ENCODE measurements at regions not wholly inside any gene's neighbourhood (a gene's known extent, or its start where the extent isn't known, plus 50 kb on each side); places are given as distances from the start of the nearest gene placed in this dataset.

GRCh38 chr9:81214975-81215374 is 474.4 kb downstream of the TLE1 start:
- no peak for DNase-seq (ENCODE audit: extremely low read depth in 1 of 2, low read depth in 1 of 2)

DNA sequence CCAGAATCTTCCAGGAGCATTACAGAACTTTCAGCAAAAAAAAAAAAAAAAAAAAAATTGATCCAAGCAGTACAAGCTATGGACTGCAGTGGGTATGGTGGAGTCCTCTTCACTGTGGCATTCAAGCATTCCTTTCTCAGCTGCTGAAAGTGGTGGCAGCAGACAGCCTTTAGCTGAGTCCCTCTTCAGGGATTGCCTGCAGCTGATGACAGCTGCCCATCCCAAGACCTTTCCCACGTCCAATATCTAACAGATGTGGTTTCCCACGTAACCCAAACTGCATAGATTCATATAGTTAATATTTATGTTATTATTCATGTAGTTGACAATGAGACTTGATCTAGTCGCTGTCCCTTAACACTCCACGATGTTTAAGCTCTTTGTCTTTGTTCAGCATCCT is 475.9 kb downstream of the TLE1 start:
- no peak for DNase-seq (ENCODE audit: extremely low read depth in 1 of 2, low read depth in 1 of 2)

GRCh38 chr9:81211741-81212140 is 477.6 kb downstream of the TLE1 start:
- DNase-seq (ENCODE audit: extremely low read depth in 1 of 2, low read depth in 1 of 2) = no peak

GRCh38 chr9:81207651-81208050 is 481.7 kb downstream of the TLE1 start:
- DNase-seq (ENCODE audit: extremely low read depth in 1 of 2, low read depth in 1 of 2) = no peak

- no peak for DNase-seq (ENCODE audit: extremely low read depth in 1 of 2, low read depth in 1 of 2)
Measured at GRCh38 chr9:81202292-81202691, 487.1 kb downstream of the TLE1 start.

GRCh38 chr9:81195206-81195605 is 494.1 kb downstream of the TLE1 start:
- no peak for DNase-seq (ENCODE audit: extremely low read depth in 1 of 2, low read depth in 1 of 2)

DNA sequence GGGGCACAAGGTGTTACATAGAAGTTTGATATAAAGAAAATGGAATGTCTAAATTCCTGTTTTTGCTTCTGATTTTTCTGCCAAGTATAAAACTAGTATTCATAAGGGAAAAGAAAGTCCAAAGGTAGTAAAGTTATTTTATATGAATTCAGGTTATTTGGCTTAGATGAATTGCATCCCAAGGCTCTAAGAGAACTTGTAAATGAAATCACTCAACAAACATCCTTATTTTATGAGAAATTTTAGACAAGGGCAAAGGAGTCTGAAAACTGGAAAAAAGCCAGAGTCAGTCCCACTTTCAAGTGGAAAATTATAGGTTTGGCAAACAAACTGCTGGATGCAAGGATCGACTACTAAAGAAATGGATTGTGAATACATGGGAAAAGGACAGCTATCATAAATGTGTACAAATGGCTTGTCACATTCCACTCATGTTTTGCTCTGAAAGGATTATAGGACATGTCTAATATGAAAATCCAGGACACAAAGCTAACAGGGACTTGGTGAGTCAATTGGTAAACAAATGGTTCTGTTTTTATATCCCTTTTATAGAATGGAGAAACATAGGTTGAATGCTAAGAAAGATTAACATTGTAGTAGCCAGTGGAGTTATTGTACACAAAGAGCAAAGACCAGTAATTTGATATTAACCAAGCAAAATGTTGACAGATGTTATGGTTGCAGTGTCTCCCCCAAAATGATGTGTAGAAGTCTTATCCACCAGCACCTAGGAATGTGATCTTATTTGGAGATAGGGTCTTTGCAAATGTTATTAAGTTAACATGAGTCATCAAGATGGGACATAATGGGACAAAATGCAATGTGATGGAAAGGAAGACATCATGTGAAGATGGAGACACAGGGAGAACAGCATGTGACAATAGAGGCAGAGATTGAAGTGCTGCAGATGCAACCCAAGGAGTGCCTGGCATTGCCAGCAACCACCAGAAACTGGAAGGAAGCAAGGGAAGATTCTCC is 495.7 kb downstream of the TLE1 start:
- DNase-seq (ENCODE audit: extremely low read depth in 1 of 2, low read depth in 1 of 2) = no peak

DNA sequence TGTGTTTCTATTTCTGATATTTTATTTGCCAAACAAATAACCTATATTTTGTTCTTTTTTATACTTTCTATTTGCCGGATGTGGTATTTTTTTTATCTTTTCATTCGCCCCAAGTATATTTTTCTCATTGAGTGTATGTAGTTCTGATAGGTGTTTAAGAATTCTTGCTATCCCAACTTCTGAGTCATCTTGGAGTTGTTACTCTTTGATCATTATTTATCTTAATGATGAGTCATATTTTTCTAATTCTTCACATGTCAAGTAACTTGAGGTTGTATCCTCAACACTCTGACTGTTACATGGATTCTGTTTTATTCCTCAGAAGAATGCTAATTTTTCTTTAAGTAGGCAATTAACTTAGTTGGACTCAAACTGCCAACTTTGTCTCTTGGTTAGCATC is 498.1 kb downstream of the TLE1 start:
- no peak for DNase-seq (ENCODE audit: extremely low read depth in 1 of 2, low read depth in 1 of 2)

DNA sequence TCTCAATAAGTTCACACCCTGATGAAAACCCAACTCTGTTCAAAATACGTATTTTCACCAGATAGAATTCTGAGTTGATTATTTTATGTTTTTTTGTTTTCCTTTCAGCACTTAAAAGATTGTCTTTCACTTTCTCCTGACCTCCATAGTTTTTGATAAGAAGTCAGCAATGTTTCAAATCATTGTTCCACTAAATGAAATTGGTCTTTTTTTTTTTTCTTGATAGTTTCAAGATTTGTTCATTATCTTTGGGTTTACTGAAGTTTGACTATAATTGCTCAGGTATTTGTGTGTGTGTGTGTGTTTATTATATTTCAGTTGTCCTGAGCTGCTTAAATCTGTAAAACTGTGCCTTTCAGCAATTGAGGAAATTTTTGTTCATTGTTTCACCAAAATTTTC is 498.7 kb downstream of the TLE1 start:
- DNase-seq (ENCODE audit: extremely low read depth in 1 of 2, low read depth in 1 of 2) = no peak

- DNase-seq (ENCODE audit: extremely low read depth in 1 of 2, low read depth in 1 of 2) = no peak
Measured at GRCh38 chr9:81183761-81184160, 505.6 kb downstream of the TLE1 start.

DNA sequence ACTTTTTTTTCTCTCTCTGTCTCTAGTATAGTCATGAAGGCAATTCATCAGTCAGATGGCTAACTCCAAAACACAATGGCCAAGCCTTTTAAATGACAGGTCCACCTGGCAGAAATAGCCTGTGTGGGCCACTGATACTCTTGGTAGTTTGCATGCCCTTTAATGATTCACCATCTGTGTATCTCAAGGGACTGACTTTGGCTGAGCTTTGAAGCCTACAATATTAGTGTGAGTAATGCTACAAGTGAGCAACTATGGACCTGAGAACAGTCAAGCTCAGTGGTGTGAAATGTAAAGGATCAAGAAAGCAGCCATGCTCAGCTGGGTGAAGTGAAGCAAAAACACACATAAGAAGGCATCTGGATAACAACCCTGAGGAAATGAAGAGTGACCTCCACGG is 506.9 kb downstream of the TLE1 start:
- DNase-seq (ENCODE audit: extremely low read depth in 1 of 2, low read depth in 1 of 2) = no peak

GRCh38 chr9:81174023-81174422 is 515.3 kb downstream of the TLE1 start:
- no peak for DNase-seq (ENCODE audit: extremely low read depth in 1 of 2, low read depth in 1 of 2)

DNA sequence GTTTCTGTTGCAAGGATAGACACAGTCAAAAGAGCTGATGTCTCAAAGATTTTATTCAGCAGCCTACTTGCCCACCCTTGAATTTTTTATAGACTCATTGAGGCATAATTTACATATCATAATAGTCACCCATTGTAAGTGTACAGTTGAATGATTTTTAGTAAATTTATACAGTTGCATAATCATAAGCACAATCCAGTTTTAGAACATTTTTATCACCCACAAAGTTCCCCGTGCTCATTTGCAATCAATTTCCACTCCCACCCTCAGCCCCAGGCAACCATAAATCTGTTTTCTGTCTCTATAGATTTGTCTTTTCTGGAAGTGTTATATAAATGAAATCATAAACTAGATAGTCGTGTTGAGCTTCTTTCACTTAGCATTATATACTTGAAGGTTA is 517.7 kb downstream of the TLE1 start:
- DNase-seq (ENCODE audit: extremely low read depth in 1 of 2, low read depth in 1 of 2) = no peak

DNA sequence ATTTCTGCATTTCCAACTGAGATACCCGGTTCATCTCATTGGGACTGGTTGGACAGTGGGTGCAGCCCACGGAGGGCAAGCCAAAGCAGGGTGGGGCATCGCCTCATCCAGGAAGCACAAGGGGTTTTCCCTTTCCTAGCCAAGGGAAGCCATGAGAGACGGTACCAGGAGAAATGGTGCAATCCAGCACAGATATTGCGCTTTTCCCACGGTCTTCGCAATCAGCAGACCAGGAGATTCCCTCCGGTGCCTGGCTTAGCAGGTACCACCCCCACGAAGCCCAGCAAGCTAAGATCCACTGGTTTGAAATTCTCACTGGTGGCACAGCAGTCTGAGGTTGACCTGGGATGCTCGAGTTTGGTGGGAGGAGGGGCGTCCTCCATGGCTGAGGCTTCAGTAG is 527.0 kb downstream of the TLE1 start:
- DNase-seq (ENCODE audit: extremely low read depth in 1 of 2, low read depth in 1 of 2) = no peak

GRCh38 chr9:81156381-81156780 is 533.0 kb downstream of the TLE1 start:
- no peak for DNase-seq (ENCODE audit: extremely low read depth in 1 of 2, low read depth in 1 of 2)

GRCh38 chr9:81150016-81150625 is 539.2 kb downstream of the TLE1 start:
- no peak for DNase-seq (ENCODE audit: extremely low read depth in 1 of 2, low read depth in 1 of 2)

DNA sequence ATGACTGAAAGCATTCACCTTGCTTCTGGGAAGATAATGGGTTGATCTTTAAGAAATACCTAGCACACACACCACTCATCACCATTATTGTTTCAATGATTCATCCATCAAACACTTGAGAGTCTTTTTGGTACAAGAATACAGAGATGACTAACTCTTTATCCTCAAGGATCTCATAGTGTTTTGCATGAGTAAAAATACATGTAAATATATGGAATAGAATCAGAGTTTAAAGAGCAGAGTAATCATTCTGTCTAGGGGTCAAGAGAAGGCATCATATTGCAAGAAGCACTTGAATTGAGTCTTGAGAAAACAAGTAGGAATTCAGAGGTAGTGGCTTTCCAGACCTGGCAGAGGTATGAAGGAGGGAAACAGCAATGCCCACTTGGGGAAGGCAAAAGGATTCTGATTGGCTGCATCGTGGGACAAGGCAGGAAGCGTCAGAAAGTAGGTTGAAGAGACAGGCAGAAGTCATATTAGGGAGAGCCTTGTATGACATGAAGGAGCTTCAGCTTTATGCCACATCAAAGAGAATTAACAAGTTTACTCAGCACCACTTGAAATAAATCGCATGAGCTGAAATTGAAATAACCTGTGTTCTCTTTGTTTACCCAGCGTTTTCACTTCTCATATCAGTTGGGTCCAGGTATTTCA is 542.5 kb downstream of the TLE1 start:
- no peak for DNase-seq (ENCODE audit: extremely low read depth in 1 of 2, low read depth in 1 of 2)

- DNase-seq (ENCODE audit: extremely low read depth in 1 of 2, low read depth in 1 of 2) = no peak
Measured at GRCh38 chr9:81146241-81146640, 543.1 kb downstream of the TLE1 start.

DNA sequence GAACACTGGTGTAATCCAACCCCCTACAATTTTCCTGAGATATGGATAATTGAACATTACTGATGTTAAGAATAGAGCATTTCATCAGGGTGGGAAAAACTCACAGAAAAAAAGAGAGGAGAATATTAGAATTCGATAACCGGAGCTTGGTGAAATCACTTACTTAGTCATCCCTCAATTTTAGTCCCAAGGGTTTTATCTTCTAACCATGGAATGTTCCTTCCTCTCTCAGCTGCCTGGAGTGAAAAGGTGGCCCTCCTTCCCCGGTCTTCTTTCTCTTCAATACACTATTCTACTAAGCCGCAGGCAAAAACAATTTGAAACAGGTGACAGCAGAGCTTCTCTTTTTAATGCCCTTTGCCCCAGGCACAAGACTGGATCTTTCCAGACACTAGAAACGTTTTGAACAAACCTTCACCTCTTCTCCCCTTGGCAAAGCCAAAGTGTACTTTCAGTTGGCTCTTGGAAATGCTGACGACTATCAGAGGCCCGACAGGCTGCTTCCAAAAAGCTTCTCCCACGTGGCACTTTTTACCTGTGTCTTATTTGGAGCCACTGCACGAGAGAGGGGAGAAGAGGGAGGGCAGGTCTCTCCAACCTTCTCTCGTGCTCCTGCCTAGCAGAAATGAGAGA is 543.9 kb downstream of the TLE1 start:
- DNase-seq (ENCODE audit: extremely low read depth in 1 of 2, low read depth in 1 of 2) = no peak

GRCh38 chr9:81141961-81142360 is 547.4 kb downstream of the TLE1 start:
- no peak for DNase-seq (ENCODE audit: extremely low read depth in 1 of 2, low read depth in 1 of 2)

DNA sequence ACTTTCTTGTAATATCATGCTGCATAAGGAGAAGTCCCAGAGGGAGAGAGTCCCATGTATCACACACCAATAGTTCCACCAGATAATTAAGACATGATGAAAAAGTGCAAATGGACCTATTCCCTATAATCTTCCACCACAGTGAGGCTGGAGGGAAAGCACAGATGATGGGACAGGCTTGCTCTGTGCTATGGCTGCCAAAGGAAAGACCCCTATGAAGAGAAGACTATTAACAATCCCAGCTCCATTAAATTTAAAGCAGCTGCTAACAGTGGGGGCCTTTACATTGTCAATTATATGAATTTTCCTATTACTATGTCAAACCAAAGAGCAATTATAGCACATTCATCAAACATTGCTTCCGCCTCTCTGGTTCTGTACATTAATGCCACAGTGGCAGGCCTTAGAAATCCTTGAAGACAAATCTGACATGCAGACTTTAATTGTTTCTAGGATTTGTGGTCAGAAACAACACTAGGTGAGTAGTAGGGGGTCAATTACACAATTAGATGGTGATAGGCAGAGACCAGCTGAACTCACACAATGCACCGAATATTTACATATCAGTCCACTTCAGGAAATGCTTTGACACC is 551.3 kb downstream of the TLE1 start:
- DNase-seq (ENCODE audit: extremely low read depth in 1 of 2, low read depth in 1 of 2) = no peak
